Sciatic nerve (tissue), 2 donors: ENCODE measurements at regions not wholly inside any gene's neighbourhood (a gene's known extent, or its start where the extent isn't known, plus 50 kb on each side); places are given as distances from the start of the nearest gene placed in this dataset.
A peak's percentile ranks its signal among the peaks of the same experiment; 100 is the strongest.
"Not testable (repeated sequence)": the region's sequence is repeated elsewhere in the genome, so short reads cannot be mapped to it uniquely, and the experiment has no call there.

Experiments used
- ATAC-seq: fragments of 200-7000 bp; cut with Tn5 transposase; one replicate; pipeline ENCODE4 v1.9.1; 2020; ENCODE audit warnings: mild to moderate bottlenecking, moderate library complexity
- DNase-seq: peaks from one replicate; pipeline ENCODE4 v3.0.0-alpha.2; 2020; ENCODE audit warnings: low spot score
- intact Hi-C: fragments of 100-400 bp; cut with DNase I; formaldehyde crosslinking; loops from one replicate; pipeline ENCODE4 v1.14.2; 2022
- donor health status: DM: no; HTN: no; CAD: no.
- donor health status: DM: no; HTN: no; CAD: no.

DNA sequence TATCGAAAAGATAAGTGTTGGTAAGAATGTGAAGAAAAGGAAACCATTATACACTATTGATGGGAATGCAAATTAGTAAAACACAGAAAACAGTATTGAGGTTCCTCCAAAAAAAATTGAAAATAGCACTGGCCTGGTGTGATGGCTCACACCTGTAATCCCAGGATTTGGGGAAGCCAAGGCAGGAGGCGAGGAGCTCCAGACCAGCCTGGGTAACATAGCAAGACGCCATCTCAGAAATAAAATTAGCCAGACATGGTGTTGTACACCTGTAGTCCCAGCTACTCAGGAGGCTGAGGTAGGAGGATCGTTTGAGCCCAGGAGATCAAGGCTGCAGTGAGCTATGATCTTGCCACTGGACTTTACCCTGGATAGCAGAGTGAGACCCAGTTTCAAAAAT lies 5303.4 kb upstream of the TPTE start:
- DNase-seq, intact Hi-C loops, ATAC-seq: not testable (repeated sequence)

DNA sequence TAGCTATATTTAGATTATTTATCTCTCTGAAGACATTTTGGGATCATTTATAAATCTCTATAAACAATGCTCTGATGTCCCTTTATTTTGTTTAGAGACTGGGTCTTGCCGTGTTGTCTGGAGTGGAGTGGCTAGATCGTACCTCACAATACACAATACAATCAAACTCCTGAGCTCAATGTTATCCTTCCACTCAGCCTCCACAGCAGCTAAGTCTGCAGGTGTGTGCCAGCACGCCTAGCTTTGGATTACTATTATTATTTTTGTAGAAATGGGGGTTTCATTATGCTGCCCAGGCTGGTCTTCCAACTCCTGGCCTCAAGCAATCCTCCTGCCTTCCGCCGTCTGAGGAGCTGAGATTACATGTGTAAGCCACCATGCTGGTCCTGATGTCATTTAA lies 5301.4 kb upstream of the TPTE start:
- DNase-seq, ATAC-seq, intact Hi-C loops: not testable (repeated sequence)

DNA sequence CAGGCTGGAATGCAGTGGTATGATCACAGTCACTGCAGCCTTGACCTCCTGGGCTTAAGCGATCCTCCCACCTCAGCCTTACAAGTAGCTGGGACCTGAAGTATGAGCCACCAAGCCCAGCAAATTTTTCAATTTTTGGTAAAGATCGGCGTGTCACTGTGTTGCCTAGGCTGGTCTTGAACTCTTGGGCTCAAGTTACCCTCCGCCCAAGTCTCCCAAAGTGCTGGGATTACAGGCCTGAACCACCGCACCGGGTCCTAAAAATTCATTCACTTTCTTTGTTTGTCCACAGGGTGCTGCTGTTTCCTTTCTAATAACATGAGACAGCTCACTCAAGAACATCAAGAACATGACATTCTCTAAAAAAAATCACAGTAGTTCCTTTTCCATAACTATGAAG lies 5300.9 kb upstream of the TPTE start:
- intact Hi-C loops, DNase-seq, ATAC-seq: not testable (repeated sequence)

DNA sequence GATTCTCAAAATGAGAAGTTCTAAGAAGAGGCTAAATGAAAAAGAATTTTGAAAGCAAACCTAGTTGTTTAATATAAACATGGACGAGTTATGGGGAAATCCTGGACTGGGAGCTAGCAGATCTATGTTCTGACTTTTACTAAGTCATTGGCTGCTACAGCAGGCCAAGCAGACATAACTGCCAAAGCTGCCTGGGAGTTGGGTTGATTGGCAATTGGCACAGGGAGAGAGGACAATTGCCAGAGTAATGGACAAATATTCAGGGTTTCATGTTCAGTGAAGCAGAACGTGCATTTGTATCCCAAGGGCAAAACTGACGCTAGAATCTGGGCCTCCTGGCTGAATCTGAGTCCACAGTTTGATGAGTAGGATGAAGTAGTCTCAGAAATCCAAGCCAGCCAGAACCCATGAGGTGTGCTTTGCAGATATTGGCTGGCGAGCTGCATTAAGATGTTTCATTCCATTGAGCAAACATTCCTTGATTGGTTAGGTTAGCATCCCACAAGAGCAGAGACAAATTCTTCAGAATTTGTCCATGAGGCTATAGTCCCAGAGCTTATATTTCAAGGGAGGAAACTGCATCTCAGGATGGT lies 5299.8 kb upstream of the TPTE start:
- intact Hi-C loops, ATAC-seq, DNase-seq: not testable (repeated sequence)

DNA sequence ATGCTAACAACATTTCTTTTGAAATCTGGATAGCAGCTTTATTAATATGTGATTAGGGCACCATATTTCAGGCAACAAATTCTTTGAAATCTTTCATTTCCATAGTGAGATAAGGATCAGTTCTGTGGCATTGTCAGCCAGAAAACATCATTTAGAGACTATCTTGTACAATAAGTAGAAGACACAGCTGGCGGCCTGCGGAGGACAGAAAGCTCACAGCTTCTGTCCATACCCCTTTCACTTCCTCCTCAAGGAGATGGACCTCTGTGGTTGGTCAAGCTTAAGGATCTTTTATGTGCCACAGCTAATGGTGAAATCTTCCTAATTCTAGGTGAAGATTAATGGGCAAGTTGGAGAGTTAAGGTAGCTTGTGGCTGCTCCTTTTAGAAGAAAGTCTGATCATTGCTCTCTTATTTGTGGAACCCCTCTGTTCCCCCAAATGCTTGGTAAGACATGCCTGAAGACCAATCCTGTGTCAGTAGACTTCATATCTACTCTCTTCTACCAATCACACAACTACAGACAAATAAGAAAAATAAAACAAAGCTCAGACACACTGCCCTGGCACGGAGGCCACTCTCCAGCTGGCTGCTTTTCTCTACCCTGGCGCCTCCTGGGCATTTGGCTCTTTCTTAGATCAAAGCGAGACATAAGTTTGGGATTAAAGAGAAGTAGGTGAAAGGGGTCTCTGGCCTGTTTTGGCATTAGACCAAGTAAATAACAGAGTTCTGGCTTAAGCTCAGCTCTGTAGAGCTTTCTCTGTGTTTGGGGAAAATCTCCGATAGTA lies 5298.2 kb upstream of the TPTE start:
- ATAC-seq, DNase-seq, intact Hi-C loops: not testable (repeated sequence)

DNA sequence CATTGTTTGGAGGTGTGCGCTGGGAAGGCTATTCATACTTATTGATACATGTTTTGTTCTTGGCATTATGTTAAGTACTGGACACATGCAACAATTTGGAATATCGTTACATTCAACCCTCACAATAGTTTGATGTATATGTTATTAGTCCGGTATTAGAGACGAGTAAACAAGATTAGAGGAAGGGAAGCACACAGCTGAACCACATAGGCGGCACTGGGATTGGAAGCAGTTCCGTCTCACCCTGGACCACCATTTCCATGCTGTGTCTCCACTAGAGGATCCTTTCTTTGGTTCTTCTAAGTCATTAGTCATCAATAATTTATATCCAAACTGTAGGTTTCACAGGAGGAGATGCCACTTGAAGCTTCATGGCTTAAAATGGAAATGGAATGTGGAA lies 5297.2 kb upstream of the TPTE start:
- intact Hi-C loops, DNase-seq, ATAC-seq: not testable (repeated sequence)

DNA sequence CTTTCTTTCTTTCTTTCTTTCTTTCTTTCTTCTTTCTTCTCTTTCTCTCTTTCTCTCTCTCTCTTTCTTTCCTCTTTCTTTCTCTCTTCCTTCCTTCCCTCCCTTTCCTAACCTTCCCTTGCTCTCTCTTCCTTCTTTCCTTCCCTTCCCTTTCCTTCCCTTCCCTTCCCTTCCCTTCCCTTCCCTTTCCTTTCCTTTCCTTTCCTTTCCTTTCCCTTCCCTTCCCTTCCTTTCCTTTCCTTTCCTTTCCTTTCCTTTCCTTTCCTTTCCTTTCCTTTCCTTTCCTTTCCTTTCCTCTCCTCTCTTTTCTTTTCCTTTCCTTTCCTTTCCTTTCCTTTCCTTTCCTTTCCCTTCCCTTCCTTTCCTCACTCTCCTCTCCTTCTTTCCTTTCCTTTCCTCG lies 5294.1 kb upstream of the TPTE start:
- DNase-seq, ATAC-seq: not testable (repeated sequence)

DNA sequence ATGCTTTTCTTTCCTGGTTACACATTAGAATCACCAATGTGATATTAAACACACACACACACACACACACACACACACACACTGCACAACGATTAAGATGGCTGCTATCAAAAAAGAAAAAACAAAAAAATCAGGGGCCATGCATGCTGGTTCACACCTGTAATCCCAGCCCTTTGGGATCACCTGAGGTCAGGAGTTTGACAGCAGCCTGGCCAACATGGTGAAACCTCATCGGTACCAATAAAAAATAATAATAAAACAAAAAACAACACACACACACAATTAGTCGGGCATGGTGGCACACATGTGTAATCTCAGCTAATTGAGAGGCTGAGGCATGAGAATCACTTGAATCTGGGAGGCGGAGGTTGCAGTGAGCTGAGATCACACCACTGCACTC lies 5290.8 kb upstream of the TPTE start:
- DNase-seq = not testable (repeated sequence)
- peak; percentile 34 for ATAC-seq

More for the DNA sequence above, 5294.1 kb upstream of the TPTE start:
- intact Hi-C loops = not testable (repeated sequence)

DNA sequence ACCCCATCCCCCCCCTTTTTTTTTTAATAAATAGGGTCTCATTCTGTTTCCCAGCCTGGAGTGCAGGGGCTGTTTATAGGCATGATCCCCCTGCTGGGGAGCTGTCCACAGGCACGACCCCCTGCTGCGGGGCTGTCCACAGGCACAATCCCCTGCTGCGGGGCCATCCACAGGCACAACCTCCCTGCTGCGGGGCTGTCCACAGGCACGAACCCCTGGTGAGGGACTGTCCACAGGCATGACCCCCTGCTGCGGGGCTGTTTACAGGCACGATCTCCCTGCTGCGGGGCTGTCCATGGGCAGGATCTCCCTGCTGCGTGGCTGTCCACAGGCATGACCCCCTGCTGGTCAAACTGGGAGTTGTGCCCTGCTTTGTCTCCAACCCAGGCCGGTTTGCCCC lies 5290.1 kb upstream of the TPTE start:
- intact Hi-C loops, DNase-seq: not testable (repeated sequence)
- ATAC-seq = peak; percentile 28

More for the DNA sequence above, 5290.8 kb upstream of the TPTE start:
- intact Hi-C loops = not testable (repeated sequence)

DNA sequence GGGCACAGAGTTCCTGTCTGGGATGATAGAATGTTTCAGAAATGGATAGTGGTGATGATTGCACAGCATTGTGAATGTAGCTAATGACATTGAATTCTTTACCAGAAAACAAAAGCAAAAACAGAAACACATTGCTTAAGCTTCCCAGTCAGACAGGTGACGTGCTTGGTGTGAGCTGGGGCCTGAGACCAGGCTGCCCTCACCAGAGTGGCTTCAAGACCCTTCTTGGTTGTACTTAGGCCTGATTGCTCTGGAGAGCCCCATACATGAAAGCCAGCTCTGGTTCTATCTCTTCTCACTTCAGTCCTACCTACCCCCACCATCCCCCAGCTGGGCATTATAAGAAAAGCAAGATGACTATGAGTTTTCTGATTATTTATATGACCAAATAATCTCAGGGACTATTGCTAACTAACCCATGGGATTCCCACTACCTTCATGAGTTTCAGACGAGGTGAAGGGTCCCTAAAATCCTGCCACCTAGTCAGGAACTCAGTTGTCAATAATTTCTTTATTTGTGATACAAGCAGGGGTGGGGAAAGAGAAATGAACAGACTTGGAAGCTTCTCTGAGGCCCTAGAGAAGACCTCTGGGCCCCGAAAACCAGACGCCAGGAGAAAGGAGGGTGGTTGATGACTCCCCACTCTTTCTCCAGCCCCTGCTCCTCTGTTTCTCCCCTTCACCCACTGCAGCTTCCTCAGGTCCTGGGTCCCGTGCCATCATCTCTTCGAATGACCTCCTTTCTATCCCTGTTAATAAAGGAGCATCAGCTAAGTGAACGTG lies 5289.0 kb upstream of the TPTE start:
- ATAC-seq, DNase-seq, intact Hi-C loops: not testable (repeated sequence)

DNA sequence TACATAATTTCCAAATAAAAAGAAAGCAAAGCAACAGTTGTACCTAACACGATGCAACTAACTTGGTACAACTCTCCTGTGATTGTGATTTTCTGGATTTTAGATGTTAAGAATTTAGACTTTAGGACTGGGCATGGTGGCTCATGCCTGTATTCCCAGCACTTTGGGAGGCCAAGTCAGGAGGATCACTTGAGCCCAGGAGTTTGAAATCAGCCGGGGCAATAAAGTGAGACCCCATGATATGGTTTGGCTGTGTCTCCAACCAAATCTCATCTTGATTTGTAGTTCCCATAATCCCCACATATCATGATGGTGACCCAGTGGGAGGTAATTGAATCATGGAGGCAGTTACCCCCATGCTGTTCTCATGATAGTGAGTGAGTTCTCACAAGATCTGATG lies 5285.6 kb upstream of the TPTE start:
- ATAC-seq = not testable (repeated sequence)

DNA sequence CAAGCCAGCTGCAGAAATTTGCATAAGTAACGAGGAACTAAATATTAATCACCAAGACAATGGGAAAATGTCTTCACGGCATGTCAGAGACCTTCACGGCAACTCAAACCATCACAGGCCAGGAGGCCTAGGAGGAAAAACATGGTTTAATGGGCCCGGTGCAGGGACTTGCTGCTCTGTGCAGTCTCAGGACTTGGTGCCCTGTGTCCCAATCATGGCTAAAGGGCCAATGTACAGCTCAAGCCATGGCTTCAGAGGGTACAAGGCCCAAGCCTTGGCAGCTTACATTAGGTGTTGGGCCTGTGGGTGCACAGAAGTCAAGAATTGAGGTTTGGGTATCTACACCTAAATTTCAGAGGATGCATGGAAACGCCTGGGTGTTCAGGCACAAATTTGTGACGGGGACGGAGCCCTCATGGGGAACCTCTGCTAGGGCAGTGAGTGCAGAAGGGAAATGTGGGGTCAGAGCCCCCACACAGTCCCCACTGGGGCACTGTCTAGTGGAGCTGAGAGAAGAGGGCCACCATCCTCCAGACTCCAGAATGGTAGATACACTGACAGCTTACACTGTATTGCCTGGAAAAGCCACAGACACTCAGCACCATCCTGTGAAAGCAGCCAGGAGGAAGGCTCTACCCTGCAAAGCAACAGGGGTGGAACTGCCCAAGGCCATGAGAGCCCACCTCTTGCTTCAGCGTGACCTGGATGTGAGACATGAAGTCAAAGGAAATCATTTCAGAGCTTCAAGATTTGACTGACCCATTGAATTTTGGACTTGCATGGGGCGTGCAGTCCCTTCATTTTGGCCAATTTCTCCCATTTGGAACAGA lies 5284.3 kb upstream of the TPTE start:
- ATAC-seq, intact Hi-C loops, DNase-seq: not testable (repeated sequence)

More for the DNA sequence above, 5285.6 kb upstream of the TPTE start:
- DNase-seq, intact Hi-C loops: not testable (repeated sequence)

DNA sequence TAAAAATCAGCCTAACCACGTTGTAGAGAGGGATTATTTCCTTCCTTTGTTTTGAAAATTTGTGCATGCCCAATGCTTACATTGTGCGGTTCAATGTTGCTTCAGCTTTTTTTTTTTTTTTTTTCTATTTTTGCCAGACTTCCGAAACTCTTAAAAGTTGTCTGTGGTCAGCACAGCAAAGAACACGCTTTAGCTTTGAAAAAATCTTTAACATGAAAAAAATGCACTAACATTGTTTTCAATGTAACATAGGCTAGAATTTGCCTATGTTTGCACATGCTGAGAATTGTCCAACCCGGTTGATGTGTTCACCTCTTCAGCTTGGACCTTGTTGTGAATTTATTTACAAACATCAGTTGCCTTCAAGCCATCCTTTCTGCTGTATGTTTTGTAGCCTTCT lies 5280.9 kb upstream of the TPTE start:
- DNase-seq, intact Hi-C loops, ATAC-seq: not testable (repeated sequence)

DNA sequence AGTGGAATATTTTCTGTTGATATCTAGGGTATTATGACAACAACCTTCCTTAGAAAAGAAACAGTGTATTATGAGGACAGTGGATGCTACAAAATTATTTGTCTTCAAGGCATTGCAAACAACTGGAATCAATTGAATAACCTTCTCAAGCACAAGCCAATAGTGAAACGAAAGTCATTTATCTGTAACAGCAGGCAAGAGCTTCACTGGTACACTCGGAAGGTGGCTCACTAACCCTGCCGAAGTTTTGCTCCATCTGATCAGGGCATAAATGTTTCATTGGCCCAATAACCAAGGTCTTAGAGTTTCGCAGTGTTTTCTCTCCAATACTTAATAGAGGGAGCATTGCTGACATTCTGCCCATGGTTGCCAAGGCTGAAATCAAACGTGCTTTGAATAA lies 5278.7 kb upstream of the TPTE start:
- DNase-seq, intact Hi-C loops, ATAC-seq: not testable (repeated sequence)

DNA sequence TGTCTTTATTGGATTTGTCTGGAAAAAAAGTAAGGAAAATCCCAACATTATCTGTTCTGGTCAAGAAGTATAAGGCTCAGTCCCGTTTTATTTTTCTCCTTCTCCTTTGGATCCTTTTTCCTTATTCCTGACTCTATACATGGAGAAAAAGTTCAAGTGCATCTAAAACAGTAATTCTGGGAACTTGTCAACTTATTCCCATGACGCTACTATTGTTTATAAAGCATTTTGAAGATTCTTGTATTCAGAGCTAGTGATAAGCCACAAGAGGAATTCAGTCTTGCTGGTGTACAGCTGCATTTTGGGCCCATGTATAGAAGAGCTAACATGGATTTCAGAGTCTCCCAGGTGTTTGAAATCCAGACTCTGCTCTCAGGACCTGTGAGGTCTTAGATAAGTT lies 5278.1 kb upstream of the TPTE start:
- ATAC-seq, intact Hi-C loops, DNase-seq: not testable (repeated sequence)

DNA sequence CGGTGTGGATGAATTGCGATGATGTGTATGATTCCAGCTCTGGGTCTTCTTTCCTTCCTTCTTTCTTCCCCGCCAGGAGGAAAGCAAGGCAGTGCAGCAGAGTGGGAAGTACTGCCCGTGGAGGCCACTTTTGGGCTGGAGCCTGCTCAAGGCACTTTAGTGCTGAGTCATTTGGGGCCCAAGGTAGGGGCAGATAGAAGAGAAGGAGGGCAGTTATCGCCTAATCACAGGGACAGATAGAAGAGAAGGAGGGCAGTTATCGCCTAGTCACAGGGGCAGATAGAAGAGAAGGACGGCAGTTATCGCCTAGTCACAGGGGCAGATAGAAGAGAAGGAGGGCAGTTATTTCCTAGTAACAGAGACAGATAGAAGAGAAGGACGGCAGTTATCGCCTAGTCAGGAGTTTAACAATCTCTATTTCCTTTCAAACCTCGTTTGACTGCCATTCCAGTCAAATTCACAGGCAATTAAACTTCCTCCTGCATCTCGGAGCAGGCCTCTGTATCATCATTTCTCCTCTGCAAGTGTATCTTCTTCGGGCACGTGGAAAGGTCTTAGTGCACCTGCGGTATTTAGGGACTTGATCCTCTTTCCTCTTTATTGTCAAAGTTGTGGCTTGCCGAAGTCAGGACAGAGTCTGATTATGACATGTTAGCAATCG lies 5277.5 kb upstream of the TPTE start:
- ATAC-seq, intact Hi-C loops, DNase-seq: not testable (repeated sequence)

DNA sequence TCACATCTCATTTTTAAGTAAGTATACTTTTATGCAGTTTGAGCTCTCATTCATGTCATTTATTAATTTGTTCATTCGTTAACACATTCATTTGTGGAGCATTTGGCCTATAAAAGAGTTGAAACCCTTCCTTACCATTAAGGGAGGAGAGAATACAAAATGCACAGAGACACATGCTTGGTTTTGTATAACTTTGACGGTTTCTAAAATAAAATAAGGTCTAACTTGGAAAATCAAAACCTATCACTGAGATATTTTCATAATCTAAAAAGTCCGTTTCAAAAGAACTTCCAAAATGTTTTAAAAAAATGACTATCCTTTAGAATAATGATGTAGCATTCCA lies 5277.0 kb upstream of the TPTE start:
- intact Hi-C loops, DNase-seq, ATAC-seq: not testable (repeated sequence)

DNA sequence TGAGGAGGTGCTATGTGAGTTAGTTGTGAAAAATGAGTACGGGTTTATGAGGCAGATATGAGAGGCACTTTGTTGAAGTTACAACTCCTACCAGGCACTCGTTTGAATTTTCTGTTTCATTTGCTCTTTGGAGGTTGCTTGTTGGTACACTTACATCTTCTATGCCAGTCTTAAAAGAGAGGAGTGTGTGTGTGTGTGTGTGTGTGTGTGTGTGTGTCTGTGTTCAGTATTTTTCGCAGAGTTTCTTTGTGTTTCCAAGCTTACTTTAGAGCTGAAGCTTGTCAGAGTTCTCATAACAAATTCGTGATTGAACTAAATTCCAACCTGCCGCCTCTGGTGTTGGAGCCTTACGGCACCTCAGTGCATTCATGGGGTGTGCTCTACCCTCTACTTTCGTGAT lies 5276.4 kb upstream of the TPTE start:
- intact Hi-C loops, ATAC-seq, DNase-seq: not testable (repeated sequence)
